ENCODE measurements at regions not wholly inside any gene's neighbourhood (a gene's known extent, or its start where the extent isn't known, plus 50 kb on each side); places are given as distances from the start of the nearest gene placed in this dataset.

GRCh38 chr22:49213731-49214352 lies 613.8 kb downstream of the BRD1 start:
- no peak for DNase-seq (ENCODE audit: low read depth in 2 of 2)

- no peak for DNase-seq (ENCODE audit: low read depth in 2 of 2)
These were observed 615.2 kb downstream of the BRD1 start for GRCh38 chr22:49212466-49212865.

GRCh38 chr22:49212002-49212401 lies 615.7 kb downstream of the BRD1 start:
- DNase-seq (ENCODE audit: low read depth in 2 of 2) = no peak

DNA sequence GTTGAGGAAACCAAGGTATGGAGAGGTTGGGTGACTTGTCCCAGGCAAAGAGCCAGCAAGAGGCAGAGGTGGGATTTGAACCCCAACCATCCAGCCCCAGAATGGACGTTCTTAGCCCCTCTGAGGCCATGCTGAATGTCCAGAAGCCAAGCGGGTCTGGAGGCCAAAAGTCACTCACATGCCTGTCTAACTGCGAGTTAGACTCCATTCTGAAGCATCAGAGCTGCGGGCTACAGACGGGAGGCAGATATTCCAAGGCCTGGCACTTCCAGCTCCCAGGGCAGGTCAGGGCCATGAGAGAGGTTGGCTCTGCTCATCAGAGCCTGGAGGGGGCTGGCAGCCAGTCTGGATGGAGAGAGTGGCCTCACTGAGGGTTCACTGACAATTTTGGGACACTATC lies 616.5 kb downstream of the BRD1 start:
- DNase-seq (ENCODE audit: low read depth in 2 of 2) = no peak

GRCh38 chr22:49210606-49211005 lies 617.1 kb downstream of the BRD1 start:
- no peak for DNase-seq (ENCODE audit: low read depth in 2 of 2)

DNA sequence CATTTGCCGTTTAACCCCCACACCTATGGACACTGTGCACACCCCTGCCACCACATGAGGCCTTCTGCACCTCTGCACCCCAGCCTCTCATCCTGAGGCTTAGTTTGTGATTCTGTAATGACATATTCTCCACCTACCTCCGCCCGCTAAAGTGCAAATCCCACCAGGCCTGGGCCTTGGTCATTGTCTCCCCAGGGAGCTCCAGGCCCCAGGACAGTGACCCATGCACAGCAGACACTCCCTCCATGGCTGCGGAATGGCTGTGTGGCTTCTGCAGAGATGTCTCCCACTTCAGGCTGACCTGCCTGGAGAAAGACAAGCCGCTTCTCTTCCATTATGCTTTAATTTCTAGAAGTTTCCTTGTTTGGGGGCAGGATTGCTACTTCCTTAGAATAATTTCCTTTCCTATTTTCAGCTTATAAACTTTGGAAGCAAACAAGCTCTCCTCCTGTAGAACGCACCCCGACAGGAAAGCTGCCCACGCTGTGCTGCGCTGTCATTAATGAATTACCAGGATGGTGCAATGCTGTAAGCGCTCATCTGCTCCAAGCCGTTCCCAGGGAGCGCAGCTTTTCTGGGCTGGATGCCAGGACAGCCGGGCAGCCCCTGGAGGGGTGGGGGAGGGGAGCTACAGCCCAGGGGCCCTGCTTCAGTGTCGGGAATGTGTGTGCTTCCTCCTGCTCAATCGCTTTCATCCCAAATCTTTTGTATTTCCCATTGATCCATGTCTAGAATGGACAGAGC lies 618.0 kb downstream of the BRD1 start:
- no peak for DNase-seq (ENCODE audit: low read depth in 2 of 2)

- DNase-seq (ENCODE audit: low read depth in 2 of 2) = no peak
These were observed 618.9 kb downstream of the BRD1 start for GRCh38 chr22:49208768-49209252.

GRCh38 chr22:49208004-49208402 lies 619.7 kb downstream of the BRD1 start:
- no peak for DNase-seq (ENCODE audit: low read depth in 2 of 2)

- DNase-seq (ENCODE audit: low read depth in 2 of 2) = no peak
These were observed 620.4 kb downstream of the BRD1 start for GRCh38 chr22:49207008-49208003.

DNA sequence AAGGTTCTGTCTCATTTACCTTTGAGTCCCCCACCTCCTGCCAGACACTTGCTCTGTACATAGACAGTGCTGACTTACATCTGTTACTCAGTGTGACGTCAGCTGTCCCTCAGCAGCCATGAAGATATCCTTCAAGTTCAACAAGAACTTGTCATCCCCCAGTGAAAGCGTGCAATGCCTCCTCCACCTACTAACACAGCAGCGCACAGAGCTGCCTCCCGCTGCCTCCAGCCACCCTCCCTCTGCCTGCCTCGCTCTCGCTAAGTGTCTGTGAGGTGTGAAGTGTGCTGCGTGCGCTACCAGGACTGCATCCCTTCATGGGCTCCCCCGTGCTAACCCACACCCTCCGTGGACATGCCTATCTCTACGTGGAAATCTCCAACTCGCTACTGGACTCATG lies 621.4 kb downstream of the BRD1 start:
- DNase-seq (ENCODE audit: low read depth in 2 of 2) = no peak

DNA sequence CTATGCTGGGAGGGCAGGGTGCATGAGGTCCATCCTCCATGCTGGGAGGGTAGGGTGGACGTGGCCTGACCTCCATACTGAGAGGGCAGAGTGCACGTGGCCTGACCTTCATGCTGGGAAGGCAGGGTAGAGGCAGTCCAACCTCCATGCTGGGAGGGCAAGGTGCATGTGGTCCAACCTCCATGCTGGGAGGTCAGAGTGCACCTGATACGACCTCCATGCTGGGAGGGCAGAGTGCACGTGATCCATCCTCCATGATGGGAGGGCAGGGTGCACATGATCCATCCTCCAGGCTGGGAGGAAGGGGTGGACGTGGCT lies 622.2 kb downstream of the BRD1 start:
- no peak for DNase-seq (ENCODE audit: low read depth in 2 of 2)

DNA sequence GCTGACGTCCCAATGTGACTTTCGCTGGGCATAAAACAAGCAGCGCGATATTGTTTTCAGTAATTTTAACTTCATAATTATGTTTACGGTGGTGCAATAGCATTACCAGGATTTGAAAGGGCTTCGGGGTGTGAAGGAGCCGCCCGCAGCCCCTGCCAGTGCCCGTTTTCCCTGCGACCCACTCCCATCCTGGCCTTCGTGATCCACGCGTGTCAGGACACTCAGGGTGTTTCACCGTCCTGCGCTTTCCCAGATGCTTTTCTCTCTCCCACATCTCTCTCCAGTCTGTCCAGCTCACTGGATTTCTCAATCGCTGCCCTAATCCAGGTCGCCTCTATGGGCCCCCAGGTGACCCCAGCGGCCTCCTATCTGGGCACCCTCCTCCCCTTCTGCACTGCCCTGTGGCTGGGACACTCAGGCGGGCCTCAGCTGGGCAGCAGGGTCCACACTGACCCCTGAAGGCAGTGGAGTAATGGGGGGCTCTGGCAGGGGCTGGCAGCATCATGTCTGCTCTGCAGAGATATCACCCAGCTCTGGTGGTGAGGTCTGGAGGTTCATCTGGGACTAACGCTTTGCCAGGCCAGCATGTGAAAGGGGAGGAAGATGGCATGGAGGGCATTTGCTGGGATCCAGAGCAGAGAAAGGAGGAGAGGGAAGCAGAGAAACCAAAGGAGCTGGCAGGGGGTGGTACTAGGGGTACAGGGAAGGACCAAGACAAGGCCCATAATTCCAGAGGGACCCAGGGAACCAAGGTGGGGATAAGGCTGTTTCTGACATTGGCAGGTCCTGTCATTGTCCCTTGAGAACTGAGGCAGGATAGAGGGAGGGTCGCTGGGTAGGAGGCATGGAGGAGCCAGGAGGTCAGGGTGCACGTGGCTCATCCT lies 622.8 kb downstream of the BRD1 start:
- DNase-seq (ENCODE audit: low read depth in 2 of 2) = no peak

GRCh38 chr22:49203859-49204598 lies 623.6 kb downstream of the BRD1 start:
- DNase-seq (ENCODE audit: low read depth in 2 of 2) = no peak

DNA sequence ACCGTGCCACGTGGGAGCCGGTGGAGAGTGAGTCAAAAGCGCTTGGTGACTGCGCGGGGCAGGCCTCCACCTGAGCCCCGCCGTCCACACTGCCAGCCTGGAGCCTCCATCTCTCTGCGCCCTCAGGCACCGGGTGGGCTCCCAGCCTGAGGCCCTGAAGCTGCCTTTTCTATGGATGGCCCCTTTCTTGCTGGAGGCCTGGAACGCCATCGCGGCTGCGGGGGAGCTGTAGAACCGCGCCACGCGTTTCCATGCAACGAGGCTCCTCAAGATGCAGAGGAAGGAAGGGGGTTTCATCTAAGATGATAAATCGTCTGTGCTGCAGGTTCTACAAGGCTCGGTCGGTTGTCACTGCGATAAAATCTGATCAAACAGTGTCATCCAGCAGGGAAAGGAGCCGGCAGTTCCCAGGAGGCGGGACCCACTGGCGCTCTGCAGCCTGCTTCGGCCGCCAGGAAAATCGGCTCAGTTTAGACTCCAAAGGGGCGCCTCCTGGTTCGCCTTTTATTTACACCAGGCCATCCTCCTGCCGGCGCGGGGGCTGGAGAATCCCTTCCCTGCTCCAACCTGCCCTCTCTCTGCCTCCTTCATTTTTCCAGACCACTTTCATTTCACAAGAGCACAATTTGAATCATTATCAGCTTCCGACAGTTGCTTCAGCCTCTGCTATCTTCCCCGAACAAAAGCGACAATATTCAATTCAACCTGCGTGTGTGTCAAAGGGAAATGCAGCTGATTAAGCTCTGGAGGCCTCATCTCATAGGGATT lies 624.4 kb downstream of the BRD1 start:
- DNase-seq (ENCODE audit: low read depth in 2 of 2) = no peak

GRCh38 chr22:49202226-49202625 lies 625.4 kb downstream of the BRD1 start:
- no peak for DNase-seq (ENCODE audit: low read depth in 2 of 2)

- no peak for DNase-seq (ENCODE audit: low read depth in 2 of 2)
These were observed 626.4 kb downstream of the BRD1 start for GRCh38 chr22:49201046-49201970.

DNA sequence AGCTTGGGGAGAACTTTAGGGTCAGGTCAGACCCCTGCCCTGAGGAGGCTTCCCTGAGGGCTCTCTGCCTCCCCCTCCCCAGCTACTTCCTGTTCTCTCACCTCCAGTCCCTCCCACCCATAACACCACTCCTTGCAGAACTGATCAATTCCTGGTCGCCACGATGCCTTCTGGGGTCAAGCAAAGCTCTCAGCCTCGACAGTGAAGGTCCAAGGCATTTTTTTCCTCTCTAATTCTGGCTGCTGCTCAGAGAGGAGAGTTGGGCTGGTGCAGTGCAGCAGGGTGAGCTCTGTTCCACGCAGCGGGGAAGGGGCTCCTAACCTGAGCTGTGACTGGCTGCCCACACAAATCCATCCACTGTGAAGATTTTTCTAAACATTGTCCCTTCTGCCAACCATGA lies 628.4 kb downstream of the BRD1 start:
- no peak for DNase-seq (ENCODE audit: low read depth in 2 of 2)

DNA sequence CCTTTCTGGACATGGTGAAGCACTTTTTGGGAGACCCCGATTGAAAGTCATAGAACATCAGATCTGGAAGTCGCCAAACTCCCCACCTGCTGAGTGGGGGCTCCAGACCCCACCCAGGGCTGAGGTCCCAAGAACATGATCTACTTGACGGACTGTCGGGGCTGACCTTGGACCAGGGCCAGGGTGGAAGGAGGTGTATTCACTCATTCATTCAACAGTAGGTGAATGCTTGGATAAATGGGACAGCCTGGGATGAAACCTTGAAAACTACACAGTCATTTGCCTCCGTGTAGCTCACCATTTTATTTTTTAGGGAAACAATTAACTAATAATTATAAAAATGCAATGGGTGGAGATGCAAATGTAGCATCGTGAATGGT lies 629.0 kb downstream of the BRD1 start:
- DNase-seq (ENCODE audit: low read depth in 2 of 2) = no peak
